ENCODE measurements at regions not wholly inside any gene's neighbourhood (a gene's known extent, or its start where the extent isn't known, plus 50 kb on each side); places are given as distances from the start of the nearest gene placed in this dataset.
A peak's percentile ranks its signal among the peaks of the same experiment; 100 is the strongest.

GRCh38 chr1:229098361-229098760 lies 172.6 kb upstream of the RAB4A start:
- TF ChIP-seq CTCF (IDR thresholded peaks at IDR 0.05; ENCODE audit: insufficient read depth, missing control alignments) = no peak
- FAIRE-seq (no peak), DNase-seq (ENCODE audit: insufficient read length, low spot score) (no peak)

GRCh38 chr1:229098903-229099578 lies 171.9 kb upstream of the RAB4A start:
- no peak for DNase-seq (ENCODE audit: insufficient read length, low spot score)
- no peak for FAIRE-seq
- no peak for TF ChIP-seq CTCF (IDR thresholded peaks at IDR 0.05; ENCODE audit: insufficient read depth, missing control alignments)

GRCh38 chr1:229101011-229101871 lies 169.7 kb upstream of the RAB4A start:
- DNase-seq (ENCODE audit: insufficient read length, low spot score) (no peak), FAIRE-seq (no peak)
- no peak for TF ChIP-seq CTCF (IDR thresholded peaks at IDR 0.05; ENCODE audit: insufficient read depth, missing control alignments)

DNA sequence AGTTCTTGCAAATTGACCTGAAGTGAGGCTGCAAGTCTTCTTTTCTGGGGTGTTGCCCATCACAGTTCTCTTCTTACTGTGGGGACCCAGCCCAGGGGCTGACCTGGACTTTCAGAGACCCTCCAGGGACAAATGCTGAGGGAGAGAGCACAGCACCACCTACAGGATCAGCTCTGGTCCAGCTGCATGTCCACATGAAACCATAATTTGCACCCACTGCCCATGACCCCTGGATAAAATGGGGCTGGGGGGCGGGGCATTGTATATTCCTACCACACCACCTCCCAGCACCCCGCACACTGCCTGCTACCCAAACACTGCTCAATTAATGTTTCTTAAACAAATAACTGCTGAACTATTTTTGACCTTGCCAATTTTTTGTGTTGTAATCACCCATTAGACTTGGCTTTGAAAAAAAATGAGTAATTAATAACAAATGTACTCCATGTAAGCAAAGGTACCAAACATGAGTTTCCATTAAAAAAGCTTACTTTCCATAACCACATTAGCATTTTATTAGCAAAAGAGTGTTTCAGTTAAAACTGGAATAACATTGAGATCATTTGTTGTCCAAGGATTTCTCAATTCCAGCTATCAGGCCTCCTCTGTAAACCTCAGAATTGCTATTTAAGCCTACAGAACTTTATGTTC lies 168.0 kb upstream of the RAB4A start:
- TF ChIP-seq CTCF (IDR thresholded peaks at IDR 0.05; ENCODE audit: insufficient read depth, missing control alignments) = no peak
- DNase-seq (ENCODE audit: insufficient read length, low spot score) = no peak
- no peak for FAIRE-seq

- no peak for DNase-seq (ENCODE audit: insufficient read length, low spot score)
- peak; percentile 38 for FAIRE-seq
These were observed 166.3 kb upstream of the RAB4A start for GRCh38 chr1:229104654-229105053.

DNA sequence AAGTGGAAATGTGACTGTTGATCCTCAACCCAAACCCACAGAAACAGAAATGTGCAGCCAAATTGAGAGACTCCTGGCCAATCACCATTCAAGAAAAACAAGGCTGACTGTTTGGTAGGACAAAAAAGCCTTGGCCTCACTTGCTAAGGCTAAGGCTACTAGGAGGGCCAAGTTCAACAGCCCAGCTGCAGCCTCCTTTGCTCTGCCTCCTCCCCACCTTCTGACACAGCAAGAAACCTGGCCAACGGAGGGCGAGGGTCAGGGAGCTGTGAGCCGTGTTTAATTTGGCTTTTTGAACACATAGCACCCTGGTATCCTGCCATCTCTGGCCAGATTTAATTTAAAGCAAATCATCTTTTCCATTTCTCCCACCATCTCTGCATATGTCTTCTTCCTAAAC lies 165.8 kb upstream of the RAB4A start:
- no peak for TF ChIP-seq CTCF (IDR thresholded peaks at IDR 0.05; ENCODE audit: insufficient read depth, missing control alignments)
- no peak for FAIRE-seq

More at GRCh38 chr1:229104654-229105053, 166.3 kb upstream of the RAB4A start:
- no peak for TF ChIP-seq CTCF (IDR thresholded peaks at IDR 0.05; ENCODE audit: insufficient read depth, missing control alignments)

More for the DNA sequence above, 165.8 kb upstream of the RAB4A start:
- no peak for DNase-seq (ENCODE audit: insufficient read length, low spot score)
